PFSK-1 (cell line): ENCODE measurements at regions not wholly inside any gene's neighbourhood (a gene's known extent, or its start where the extent isn't known, plus 50 kb on each side); places are given as distances from the start of the nearest gene placed in this dataset.

ENCODE experiments used
- FOXP2 ChIP-seq: optimal IDR thresholded peaks from 2 replicates; pipeline ENCODE3; 2011; ENCODE audit warnings: borderline replicate concordance, control low read depth, inconsistent platforms; ENCODE audit not compliant: insufficient read depth; ENCODE audit errors: extremely low read length, extremely low read depth
- POLR2AphosphoS5 ChIP-seq: IDR thresholded peaks from 2 replicates; pipeline ENCODE4 v1.6.1; 2012; ENCODE audit warnings: low read depth, mild to moderate bottlenecking, control low read depth, low read length, moderate library complexity
- SIN3A ChIP-seq: IDR thresholded peaks from 2 replicates; pipeline ENCODE4 v1.6.1; 2012; ENCODE audit warnings: mild to moderate bottlenecking, low read length, moderate library complexity, borderline replicate concordance; ENCODE audit not compliant: insufficient read depth
- TAF1 ChIP-seq: IDR thresholded peaks from 2 replicates; pipeline ENCODE4 v1.6.1; 2012; ENCODE audit warnings: low read length, control low read depth, borderline replicate concordance; ENCODE audit not compliant: insufficient read depth
- TF ChIP-seq, protein P1 (sequence below), 2 experiments: IDR thresholded peaks; 2 replicates each; pipeline versions ENCODE4 v1.6.1 to v1.8.0; 2011 to 2012; ENCODE audit warnings: low read depth in 2 of 2, low read length in 2 of 2, control low read depth in 1 of 2, inconsistent platforms in 1 of 2, mild to moderate bottlenecking in 1 of 2, moderate library complexity in 1 of 2; ENCODE audit not compliant: insufficient read depth in 1 of 2

DNA sequence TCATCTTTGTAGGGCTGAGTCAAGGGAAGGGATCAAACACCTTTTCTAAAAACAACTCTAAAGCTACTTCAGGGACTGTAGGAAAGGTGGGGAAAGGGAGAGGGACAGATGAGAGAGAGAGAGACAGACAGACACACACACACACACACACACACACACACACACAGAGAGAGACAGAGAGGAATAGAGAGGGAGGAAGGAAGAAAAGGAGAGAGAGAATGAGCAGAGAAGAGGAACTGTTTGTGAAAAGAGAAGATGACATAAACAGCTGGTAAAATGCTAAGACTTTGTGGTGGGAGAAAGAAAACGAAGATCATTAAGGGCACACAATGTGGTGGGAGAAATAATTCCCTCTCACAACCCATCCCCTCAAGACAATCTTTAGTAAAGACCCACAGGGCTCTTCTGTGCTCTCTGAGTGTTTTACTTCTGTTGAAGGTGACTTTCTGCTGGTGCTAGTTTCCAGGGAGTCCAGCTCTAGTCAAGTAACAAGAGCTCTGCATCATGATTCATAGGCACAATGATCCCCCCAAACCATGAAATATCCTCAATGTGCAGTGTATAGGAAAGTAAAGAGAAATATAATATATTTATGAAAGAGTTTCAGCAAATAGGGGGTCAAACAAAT lies 77.2 kb upstream of the STK17B start:
- TF ChIP-seq, protein P1, sequence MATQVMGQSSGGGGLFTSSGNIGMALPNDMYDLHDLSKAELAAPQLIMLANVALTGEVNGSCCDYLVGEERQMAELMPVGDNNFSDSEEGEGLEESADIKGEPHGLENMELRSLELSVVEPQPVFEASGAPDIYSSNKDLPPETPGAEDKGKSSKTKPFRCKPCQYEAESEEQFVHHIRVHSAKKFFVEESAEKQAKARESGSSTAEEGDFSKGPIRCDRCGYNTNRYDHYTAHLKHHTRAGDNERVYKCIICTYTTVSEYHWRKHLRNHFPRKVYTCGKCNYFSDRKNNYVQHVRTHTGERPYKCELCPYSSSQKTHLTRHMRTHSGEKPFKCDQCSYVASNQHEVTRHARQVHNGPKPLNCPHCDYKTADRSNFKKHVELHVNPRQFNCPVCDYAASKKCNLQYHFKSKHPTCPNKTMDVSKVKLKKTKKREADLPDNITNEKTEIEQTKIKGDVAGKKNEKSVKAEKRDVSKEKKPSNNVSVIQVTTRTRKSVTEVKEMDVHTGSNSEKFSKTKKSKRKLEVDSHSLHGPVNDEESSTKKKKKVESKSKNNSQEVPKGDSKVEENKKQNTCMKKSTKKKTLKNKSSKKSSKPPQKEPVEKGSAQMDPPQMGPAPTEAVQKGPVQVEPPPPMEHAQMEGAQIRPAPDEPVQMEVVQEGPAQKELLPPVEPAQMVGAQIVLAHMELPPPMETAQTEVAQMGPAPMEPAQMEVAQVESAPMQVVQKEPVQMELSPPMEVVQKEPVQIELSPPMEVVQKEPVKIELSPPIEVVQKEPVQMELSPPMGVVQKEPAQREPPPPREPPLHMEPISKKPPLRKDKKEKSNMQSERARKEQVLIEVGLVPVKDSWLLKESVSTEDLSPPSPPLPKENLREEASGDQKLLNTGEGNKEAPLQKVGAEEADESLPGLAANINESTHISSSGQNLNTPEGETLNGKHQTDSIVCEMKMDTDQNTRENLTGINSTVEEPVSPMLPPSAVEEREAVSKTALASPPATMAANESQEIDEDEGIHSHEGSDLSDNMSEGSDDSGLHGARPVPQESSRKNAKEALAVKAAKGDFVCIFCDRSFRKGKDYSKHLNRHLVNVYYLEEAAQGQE (IDR thresholded peaks at IDR 0.05; ENCODE audit: insufficient read depth in 1 of 2, low read depth in 2 of 2, low read length in 2 of 2), result no peak
- no peak for TF ChIP-seq POLR2AphosphoS5
- TF ChIP-seq SIN3A, result no peak
- TF ChIP-seq TAF1, result no peak
- no peak for TF ChIP-seq FOXP2

DNA sequence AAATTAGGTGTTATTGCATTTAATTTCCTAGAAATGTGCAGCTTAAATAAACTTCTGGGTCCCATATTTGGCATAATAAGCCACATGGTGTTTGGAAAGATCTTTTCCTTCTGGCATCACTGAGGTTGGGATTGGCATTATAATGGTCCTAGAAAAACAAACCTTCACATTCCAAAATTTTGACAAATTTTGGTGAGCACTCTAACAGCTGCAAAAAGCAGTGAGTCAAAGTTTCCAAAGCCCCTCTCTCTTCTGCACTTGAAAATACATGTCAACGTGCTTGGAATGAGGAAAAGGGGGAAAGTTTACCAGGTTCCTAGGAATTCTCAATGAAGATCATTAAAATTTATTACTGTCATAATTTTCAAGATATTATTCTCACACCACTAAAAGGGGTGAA lies 77.8 kb upstream of the STK17B start:
- TF ChIP-seq POLR2AphosphoS5 (no peak), SIN3A (no peak), TAF1 (no peak), FOXP2 (no peak)
- TF ChIP-seq, protein P1 (IDR thresholded peaks at IDR 0.05; ENCODE audit: insufficient read depth in 1 of 2, low read depth in 2 of 2, low read length in 2 of 2), result no peak

DNA sequence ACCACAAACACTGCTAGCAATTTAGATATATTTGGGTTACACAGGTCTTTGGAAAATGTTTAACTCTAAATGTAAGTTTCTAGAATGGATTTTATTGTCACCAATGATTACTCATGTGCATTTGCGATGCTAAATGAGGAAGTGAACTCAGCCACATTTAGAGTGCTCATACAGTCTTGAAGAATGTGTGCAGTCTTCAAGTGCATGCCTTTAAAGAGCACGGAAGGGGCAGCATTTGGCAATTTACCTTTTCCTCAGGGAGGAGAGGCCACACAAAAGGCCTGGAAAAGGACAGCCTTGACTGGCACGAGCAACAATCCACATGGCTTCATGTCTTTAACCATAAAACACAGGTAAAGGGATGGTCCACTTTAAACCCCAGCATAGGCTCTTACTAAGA lies 78.5 kb upstream of the STK17B start:
- TF ChIP-seq, protein P1 (IDR thresholded peaks at IDR 0.05; ENCODE audit: insufficient read depth in 1 of 2, low read depth in 2 of 2, low read length in 2 of 2), result no peak
- no peak for TF ChIP-seq FOXP2
- TF ChIP-seq SIN3A, result no peak
- TF ChIP-seq TAF1, result no peak
- TF ChIP-seq POLR2AphosphoS5, result no peak

DNA sequence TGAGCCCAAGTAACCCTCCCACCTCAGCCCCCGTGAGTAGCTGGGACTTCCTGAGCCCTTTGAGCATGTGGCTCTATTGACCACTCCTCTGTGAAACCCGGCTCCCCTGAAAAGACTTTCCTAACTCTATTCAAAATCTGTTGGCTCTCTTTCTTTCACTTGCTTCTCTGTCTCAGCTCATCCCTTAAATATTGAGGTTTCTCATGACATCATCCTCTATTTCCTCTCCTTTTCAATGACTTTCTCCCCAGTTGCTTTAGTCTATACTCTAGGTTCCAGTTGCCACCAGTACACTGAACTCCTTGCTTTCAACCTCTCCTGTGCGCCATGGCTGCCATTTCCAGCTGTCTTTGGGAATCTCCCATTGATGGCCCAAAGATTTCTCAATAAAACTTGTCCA lies 79.8 kb upstream of the STK17B start:
- TF ChIP-seq POLR2AphosphoS5, result no peak
- TF ChIP-seq, protein P1 (IDR thresholded peaks at IDR 0.05; ENCODE audit: insufficient read depth in 1 of 2, low read depth in 2 of 2, low read length in 2 of 2), result no peak
- no peak for TF ChIP-seq SIN3A
- TF ChIP-seq FOXP2, result no peak
- TF ChIP-seq TAF1, result no peak
